HG02943 (cell line): ENCODE measurements at regions not wholly inside any gene's neighbourhood (a gene's known extent, or its start where the extent isn't known, plus 50 kb on each side); places are given as distances from the start of the nearest gene placed in this dataset.

ENCODE experiments used
- ATAC-seq: cut with Tn5 transposase; IDR thresholded peaks from one replicate; pipeline ENCODE4 v1.9.1; 2021; ENCODE audit warnings: mild to moderate bottlenecking, low read depth, moderate library complexity; ENCODE audit not compliant: unreplicated experiment

GRCh38 chr10:131850383-131850870 is 50.4 kb upstream of the PPP2R2D start:
- ATAC-seq = no peak
